Endothelial cell of umbilical vein (primary cell): ENCODE measurements at regions not wholly inside any gene's neighbourhood (a gene's known extent, or its start where the extent isn't known, plus 50 kb on each side); places are given as distances from the start of the nearest gene placed in this dataset.

ENCODE experiments used
- BruUV-seq: library from RNA; stranded (reverse); fragments of 400-500 nt; replicated peaks from 2 replicates; lab custom pipeline; 2021; lab: Mats Ljungman, UMichigan
- CTCF ChIA-PET: fragments of 300-600, 350-600 bp; sonication (Branson Sonifier 250); formaldehyde crosslinking; loops from one replicate; lab custom pipeline; 2021; ENCODE audit warnings: antibody characterized with exemption, inconsistent platforms; lab: Charles Lee
- POLR2A ChIA-PET: fragments of 300-600, 350-600 bp; sonication (Branson Sonifier 250); formaldehyde crosslinking; loops from one replicate; lab custom pipeline; 2021; ENCODE audit warnings: antibody characterized with exemption, inconsistent platforms; lab: Charles Lee
- DNase-seq: peaks from one replicate; pipeline ENCODE4 v3.0.0-alpha.2; 2011; ENCODE audit warnings: low read depth, low spot score
- FAIRE-seq: peaks from 2 replicates; lab custom pipeline; 2011; peaks lifted over from hg19 to GRCh38; lab: Jason Lieb, UNC
- H2AFZ ChIP-seq: 2 replicates; pipeline ENCODE4 v1.6.0; 2012; ENCODE audit warnings: low read depth, low read length, control low read depth, inconsistent platforms
- H3K27ac ChIP-seq: 2 replicates; pipeline ENCODE4 v1.5.1; 2011; ENCODE audit warnings: low read depth, mild to moderate bottlenecking, control low read depth, low read length, moderate library complexity; ENCODE audit not compliant: insufficient read depth
- H3K27me3 ChIP-seq, 2 experiments: 2 replicates each; pipeline versions ENCODE4 v1.6.0 to v1.6.1; 2011; ENCODE audit warnings: low read length in 2 of 2, mixed read lengths in 1 of 2; ENCODE audit not compliant: control insufficient read depth in 2 of 2, insufficient read depth in 2 of 2
- H3K36me3 ChIP-seq, 2 experiments: 2 replicates in 1 of 2; 3 replicates in 1 of 2; pipeline ENCODE4 v1.5.1; 2011; ENCODE audit warnings: low read length in 2 of 2, mild to moderate bottlenecking in 1 of 2, moderate library complexity in 1 of 2; ENCODE audit not compliant: control insufficient read depth in 2 of 2, insufficient read depth in 2 of 2; ENCODE audit errors: extremely low read depth in 1 of 2
- H3K4me1 ChIP-seq: 3 replicates; pipeline ENCODE4 v1.5.1; 2011; ENCODE audit warnings: mild to moderate bottlenecking, low read length; ENCODE audit not compliant: control insufficient read depth, insufficient read depth; ENCODE audit errors: extremely low read depth
- H3K4me2 ChIP-seq: 2 replicates; pipeline ENCODE4 v1.6.1; 2011; ENCODE audit warnings: low read length, control low read depth, mixed read lengths; ENCODE audit not compliant: insufficient read depth
- H3K4me3 ChIP-seq, 3 experiments: fragments of 200-600 bp in 1 of 3; sonication (generic), shearing (Covaris generic) in 1 of 3; replicated peaks in 1 of 3; 2 replicates each; pipeline ENCODE4 v1.5.1; 2011 to 2016; ENCODE audit warnings: control low read depth in 3 of 3, low read length in 3 of 3, mild to moderate bottlenecking in 2 of 3, inconsistent platforms in 1 of 3, low read depth in 1 of 3, moderate library complexity in 1 of 3; ENCODE audit not compliant: insufficient read depth in 1 of 3
- H3K79me2 ChIP-seq: 2 replicates; pipeline ENCODE4 v1.6.0; 2012; ENCODE audit warnings: low read length, inconsistent platforms; ENCODE audit not compliant: control insufficient read depth, insufficient read depth
- H3K9ac ChIP-seq: replicated peaks from 2 replicates; pipeline ENCODE3; 2011; ENCODE audit warnings: low read length, control low read depth; ENCODE audit not compliant: insufficient read depth; ENCODE audit errors: extremely low read depth
- H3K9me1 ChIP-seq: replicated peaks from 3 replicates; pipeline ENCODE4 v1.6.0; 2011; ENCODE audit warnings: mild to moderate bottlenecking, low read length; ENCODE audit not compliant: control insufficient read depth, insufficient read depth; ENCODE audit errors: extremely low read depth
- H3K9me3 ChIP-seq: replicated peaks from 2 replicates; pipeline ENCODE4 v1.5.1; 2012; ENCODE audit warnings: low read length, inconsistent platforms; ENCODE audit not compliant: control insufficient read depth, insufficient read depth
- H4K20me1 ChIP-seq: replicated peaks from 2 replicates; pipeline ENCODE3; 2011; ENCODE audit warnings: mild to moderate bottlenecking, low read length; ENCODE audit not compliant: control insufficient read depth, insufficient read depth; ENCODE audit errors: extremely low read depth
- EZH2 ChIP-seq: IDR thresholded peaks from 2 replicates; pipeline ENCODE4 v1.6.1; 2012; ENCODE audit warnings: borderline replicate concordance, low read depth, mild to moderate bottlenecking, moderate library complexity, low read length, inconsistent platforms; ENCODE audit not compliant: severe bottlenecking
- FOS ChIP-seq: IDR thresholded peaks from 2 replicates; pipeline ENCODE4 v1.6.1; 2011; ENCODE audit warnings: mild to moderate bottlenecking, low read length, moderate library complexity, borderline replicate concordance; ENCODE audit not compliant: insufficient read depth
- GATA2 ChIP-seq: IDR thresholded peaks from 2 replicates; pipeline ENCODE4 v1.7.0; 2011; ENCODE audit warnings: low read depth, mild to moderate bottlenecking, moderate library complexity, mixed read lengths, low read length; ENCODE audit not compliant: insufficient read length, insufficient read depth
- JUN ChIP-seq: IDR thresholded peaks from 2 replicates; pipeline ENCODE4 v1.6.1; 2011; ENCODE audit warnings: borderline replicate concordance, low read depth; ENCODE audit not compliant: insufficient read length, insufficient read depth
- POLR2A ChIP-seq: IDR thresholded peaks from 2 replicates; pipeline ENCODE4 v1.6.1; 2012; ENCODE audit warnings: low read depth, mild to moderate bottlenecking, control low read depth, low read length
- POLR2AphosphoS5 ChIP-seq: IDR thresholded peaks from 2 replicates; pipeline ENCODE4 v1.6.1; 2012; ENCODE audit warnings: low read depth, mild to moderate bottlenecking, control low read depth, low read length, moderate library complexity; ENCODE audit not compliant: insufficient read depth
- dilution Hi-C: fragments of 300-500 bp; cut with MboI; formaldehyde crosslinking; loops from one replicate; pipeline ENCODE4 v1.15.0; 2019; ENCODE audit warnings: low sequenced_read_pairs; ENCODE audit not compliant: extremely low pct_ligation_motif_present
- intact Hi-C: fragments of 100-400 bp; cut with micrococcal nuclease; formaldehyde crosslinking; loops from one replicate; pipeline ENCODE4 v1.10.0; 2022
- TF ChIP-seq, protein P1 (sequence below): IDR thresholded peaks from 2 replicates; pipeline ENCODE4 v1.6.1; 2011; ENCODE audit not compliant: insufficient read depth, insufficient read length
- TF ChIP-seq, protein P2 (sequence below), 2 donors: IDR thresholded peaks; 1 replicate in 1 of 2; 2 replicates in 1 of 2; pipeline ENCODE4 v1.5.1; 2011; ENCODE audit warnings: low read length in 2 of 2, mild to moderate bottlenecking in 2 of 2, moderate library complexity in 2 of 2, control low read depth in 1 of 2, inconsistent platforms in 1 of 2, low read depth in 1 of 2; ENCODE audit not compliant: insufficient read depth in 1 of 2; ENCODE audit errors: extremely low read depth in 1 of 2

DNA sequence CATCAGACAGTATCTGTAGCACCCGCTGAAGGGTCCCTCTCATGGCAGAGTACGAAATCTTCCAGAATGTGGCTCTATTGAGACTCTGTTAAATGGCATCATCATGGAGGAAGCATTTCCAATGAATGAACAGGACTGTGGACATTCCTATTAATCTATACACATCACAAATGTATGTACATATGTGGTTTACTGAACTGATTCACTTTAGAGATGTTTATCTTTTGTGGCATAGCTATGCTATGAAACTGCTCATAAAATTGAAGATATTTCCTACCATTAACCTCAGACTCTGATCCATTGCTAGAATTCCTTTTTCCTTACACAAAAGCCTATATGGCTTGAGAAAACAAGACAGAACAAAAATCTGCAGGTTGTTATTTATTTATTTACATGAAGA, 259.6 kb upstream of the RRP15 start:
- intact Hi-C loops: no loop called here
- H3K4me1 ChIP-seq: no peaks in the 10 kb centered on the region
- H3K27ac ChIP-seq: no peak overlapping the region
- H3K36me3 ChIP-seq: no peaks in the 10 kb centered on the region
- dilution Hi-C loops: no loop called here
- H3K9me3 ChIP-seq: no peaks in the 10 kb centered on the region
- no peaks in the 10 kb centered on the region for H3K9me1 ChIP-seq
- DNase-seq (no peak), FAIRE-seq (no peak)
- no peaks in the 10 kb centered on the region for H3K27me3 ChIP-seq
- BruUV-seq: no TSS peak
- ChIA-PET POLR2A (no interaction called here), CTCF (no interaction called here)
- H3K9ac ChIP-seq: no peak overlapping the region
- no peak overlapping the region for H2AFZ ChIP-seq
- H4K20me1 ChIP-seq: no peaks in the 10 kb centered on the region
- H3K4me2 ChIP-seq: no peak overlapping the region
- no peaks in the 10 kb centered on the region for H3K79me2 ChIP-seq
- H3K4me3 ChIP-seq: no peak overlapping the region
- TF ChIP-seq, protein P1, sequence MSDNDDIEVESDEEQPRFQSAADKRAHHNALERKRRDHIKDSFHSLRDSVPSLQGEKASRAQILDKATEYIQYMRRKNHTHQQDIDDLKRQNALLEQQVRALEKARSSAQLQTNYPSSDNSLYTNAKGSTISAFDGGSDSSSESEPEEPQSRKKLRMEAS: no peak
- TF ChIP-seq FOS (no peak), JUN (no peak), EZH2 (no peak), GATA2 (no peak), POLR2A (no peak), POLR2AphosphoS5 (no peak)
- TF ChIP-seq, protein P2, sequence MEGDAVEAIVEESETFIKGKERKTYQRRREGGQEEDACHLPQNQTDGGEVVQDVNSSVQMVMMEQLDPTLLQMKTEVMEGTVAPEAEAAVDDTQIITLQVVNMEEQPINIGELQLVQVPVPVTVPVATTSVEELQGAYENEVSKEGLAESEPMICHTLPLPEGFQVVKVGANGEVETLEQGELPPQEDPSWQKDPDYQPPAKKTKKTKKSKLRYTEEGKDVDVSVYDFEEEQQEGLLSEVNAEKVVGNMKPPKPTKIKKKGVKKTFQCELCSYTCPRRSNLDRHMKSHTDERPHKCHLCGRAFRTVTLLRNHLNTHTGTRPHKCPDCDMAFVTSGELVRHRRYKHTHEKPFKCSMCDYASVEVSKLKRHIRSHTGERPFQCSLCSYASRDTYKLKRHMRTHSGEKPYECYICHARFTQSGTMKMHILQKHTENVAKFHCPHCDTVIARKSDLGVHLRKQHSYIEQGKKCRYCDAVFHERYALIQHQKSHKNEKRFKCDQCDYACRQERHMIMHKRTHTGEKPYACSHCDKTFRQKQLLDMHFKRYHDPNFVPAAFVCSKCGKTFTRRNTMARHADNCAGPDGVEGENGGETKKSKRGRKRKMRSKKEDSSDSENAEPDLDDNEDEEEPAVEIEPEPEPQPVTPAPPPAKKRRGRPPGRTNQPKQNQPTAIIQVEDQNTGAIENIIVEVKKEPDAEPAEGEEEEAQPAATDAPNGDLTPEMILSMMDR (IDR thresholded peaks at IDR 0.05; ENCODE audit: extremely low read depth in 1 of 2, insufficient read depth in 1 of 2, low read depth in 1 of 2, low read length in 2 of 2): no peak
